ENCODE measurements at regions not wholly inside any gene's neighbourhood (a gene's known extent, or its start where the extent isn't known, plus 50 kb on each side); places are given as distances from the start of the nearest gene placed in this dataset.

GRCh38 chr10:83754857-83755256 is 384.5 kb upstream of the GHITM start:
- TF ChIP-seq POLR2A (IDR thresholded peaks at IDR 0.05; ENCODE audit: control extremely low read depth in 1 of 2, low read depth in 2 of 2, low read length in 2 of 2) (no peak), GTF2F1 (IDR thresholded peaks at IDR 0.05; ENCODE audit: borderline replicate concordance, low read depth, low read length) (no peak), EZH2 (IDR thresholded peaks at IDR 0.05; ENCODE audit: low read depth, low read length, severe bottlenecking) (no peak), EP300 (IDR thresholded peaks at IDR 0.05; ENCODE audit: borderline replicate concordance in 1 of 2, low read depth in 2 of 2, low read length in 2 of 2) (no peak), JUND (IDR thresholded peaks at IDR 0.05; ENCODE audit: low read length) (no peak), EGR1 (IDR thresholded peaks at IDR 0.05; ENCODE audit: borderline replicate concordance, low read depth, low read length) (no peak), CHD2 (IDR thresholded peaks at IDR 0.05; ENCODE audit: low read length) (no peak), ZNF274 (IDR thresholded peaks at IDR 0.05; ENCODE audit: borderline replicate concordance, extremely low read depth, low read length) (no peak), RFX5 (IDR thresholded peaks at IDR 0.05; ENCODE audit: borderline replicate concordance, low read depth, low read length) (no peak), RNF2 (IDR thresholded peaks at IDR 0.05; ENCODE audit: borderline replicate concordance, low read depth, low read length, missing control alignments, poor library complexity, severe bottlenecking) (no peak), CTCF (IDR thresholded peaks at IDR 0.05; ENCODE audit: control extremely low read depth in 1 of 3, insufficient read depth in 1 of 3, low read depth in 1 of 3, low read length in 3 of 3) (no peak), POLR2AphosphoS5 (IDR thresholded peaks at IDR 0.05; ENCODE audit: low read depth, low read length) (no peak)
